Thoracic aorta (tissue), 2 donors: ENCODE measurements at regions not wholly inside any gene's neighbourhood (a gene's known extent, or its start where the extent isn't known, plus 50 kb on each side); places are given as distances from the start of the nearest gene placed in this dataset.

Experiments used
- ATAC-seq: fragments of 150-250 bp; one replicate; pipeline ENCODE4 v1.8.0; 2017; ENCODE audit warnings: low read depth; ENCODE audit not compliant: insufficient number of reproducible peaks, low FRiP score
- DNase-seq: peaks from one replicate; pipeline ENCODE4 v3.0.0-alpha.2; 2020; ENCODE audit warnings: low spot score
- H3K27ac ChIP-seq, 2 donors: fragments of 200-600 bp; sonication (generic); 1 replicate in 1 of 2; 2 replicates in 1 of 2; pipeline ENCODE4 v1.5.1; 2016; ENCODE audit warnings: mild to moderate bottlenecking in 2 of 2, moderate library complexity in 2 of 2
- H3K27me3 ChIP-seq: fragments of 200-600 bp; sonication (generic); replicated peaks from 2 replicates; pipeline ENCODE4 v1.6.0; 2016; ENCODE audit warnings: mild to moderate bottlenecking; ENCODE audit not compliant: insufficient read depth
- H3K36me3 ChIP-seq: fragments of 200-600 bp; sonication (generic); one replicate; pipeline ENCODE4 v1.5.1; 2016
- H3K4me1 ChIP-seq, 2 donors: fragments of 200-600 bp; sonication (generic); 1 replicate in 1 of 2; 2 replicates in 1 of 2; pipeline versions ENCODE4 v1.5.1 to v1.6.0; 2016; ENCODE audit warnings: low read depth in 2 of 2, mild to moderate bottlenecking in 1 of 2; ENCODE audit not compliant: control insufficient read depth in 1 of 2
- H3K4me3 ChIP-seq: fragments of 200-600 bp; sonication (generic); 2 replicates; pipeline ENCODE4 v1.5.1; 2016; ENCODE audit warnings: mild to moderate bottlenecking
- H3K9me3 ChIP-seq: fragments of 200-600 bp; sonication (generic); 2 replicates; pipeline ENCODE4 v1.5.1; 2016
- CTCF ChIP-seq: fragments of 200-600 bp; sonication (generic); IDR thresholded peaks from one replicate; pipeline ENCODE4 v1.5.1; 2019; ENCODE audit warnings: antibody characterized with exemption

- H3K27me3 ChIP-seq, result no peaks in the 10 kb centered on the region
- ATAC-seq, result no peak
- H3K9me3 ChIP-seq, result no peaks in the 10 kb centered on the region
- H3K27ac ChIP-seq, result no peak overlapping the region
- no peak for TF ChIP-seq CTCF
- H3K4me3 ChIP-seq, result no peak overlapping the region
- no peaks in the 10 kb centered on the region for H3K4me1 ChIP-seq
- no peak for DNase-seq
- no peaks in the 10 kb centered on the region for H3K36me3 ChIP-seq
Measured at GRCh38 chr12:113650476-113650875, 178.8 kb upstream of the LHX5 start.

- TF ChIP-seq CTCF, result no peak
Measured at GRCh38 chr12:113649256-113649830, 177.7 kb upstream of the LHX5 start.

GRCh38 chr12:113647048-113647447 is 175.4 kb upstream of the LHX5 start:
- H3K4me1 ChIP-seq, result no peaks in the 10 kb centered on the region
- no peak for TF ChIP-seq CTCF
- no peaks in the 10 kb centered on the region for H3K9me3 ChIP-seq
- H3K36me3 ChIP-seq, result no peaks in the 10 kb centered on the region
- DNase-seq (no peak), ATAC-seq (no peak)
- no peaks in the 10 kb centered on the region for H3K27me3 ChIP-seq
- no peak overlapping the region for H3K27ac ChIP-seq
- H3K4me3 ChIP-seq, result no peak overlapping the region

More at GRCh38 chr12:113649256-113649830, 177.7 kb upstream of the LHX5 start:
- no peaks in the 10 kb centered on the region for H3K36me3 ChIP-seq
- DNase-seq (no peak), ATAC-seq (no peak)
- no peak overlapping the region for H3K27ac ChIP-seq
- H3K27me3 ChIP-seq, result no peaks in the 10 kb centered on the region
- no peak overlapping the region for H3K4me3 ChIP-seq
- H3K9me3 ChIP-seq, result no peaks in the 10 kb centered on the region
- no peaks in the 10 kb centered on the region for H3K4me1 ChIP-seq

GRCh38 chr12:113645603-113646002 is 173.9 kb upstream of the LHX5 start:
- H3K27ac ChIP-seq, result no peak overlapping the region
- no peak overlapping the region for H3K4me3 ChIP-seq
- no peaks in the 10 kb centered on the region for H3K36me3 ChIP-seq
- no peaks in the 10 kb centered on the region for H3K4me1 ChIP-seq
- H3K27me3 ChIP-seq, result no peaks in the 10 kb centered on the region
- TF ChIP-seq CTCF, result no peak
- no peaks in the 10 kb centered on the region for H3K9me3 ChIP-seq
- ATAC-seq (no peak), DNase-seq (no peak)

- no peak for TF ChIP-seq CTCF
- H3K4me1 ChIP-seq, result no peaks in the 10 kb centered on the region
- DNase-seq, result no peak
- no peaks in the 10 kb centered on the region for H3K9me3 ChIP-seq
- H3K27me3 ChIP-seq, result no peaks in the 10 kb centered on the region
- H3K4me3 ChIP-seq, result no peak overlapping the region
- no peak overlapping the region for H3K27ac ChIP-seq
- no peaks in the 10 kb centered on the region for H3K36me3 ChIP-seq
- no peak for ATAC-seq
Measured at GRCh38 chr12:113645183-113645582, 173.5 kb upstream of the LHX5 start.
